Neural crest cell (in vitro differentiated cells): ENCODE measurements at regions not wholly inside any gene's neighbourhood (a gene's known extent, or its start where the extent isn't known, plus 50 kb on each side); places are given as distances from the start of the nearest gene placed in this dataset.
"Not testable (repeated sequence)": the region's sequence is repeated elsewhere in the genome, so short reads cannot be mapped to it uniquely, and the experiment has no call there.

ENCODE experiments used
- DNase-seq: peaks from one replicate; pipeline ENCODE4 v3.0.0; 2021; ENCODE audit warnings: low read depth, mixed read lengths, low spot score
- H3K27ac Mint-ChIP-seq: one replicate; pipeline ENCODE4 v1.8.0; 2021; ENCODE audit warnings: mild to moderate bottlenecking, mixed read lengths; ENCODE audit not compliant: unreplicated experiment
- H3K27me3 Mint-ChIP-seq: 2 replicates; pipeline ENCODE4 v1.8.0; 2021; ENCODE audit warnings: low read depth, mild to moderate bottlenecking, mixed read lengths
- H3K36me3 Mint-ChIP-seq: 2 replicates; pipeline ENCODE4 v1.8.0; 2021; ENCODE audit warnings: low read depth, mild to moderate bottlenecking, mixed read lengths
- H3K4me1 Mint-ChIP-seq: 2 replicates; pipeline ENCODE4 v1.8.0; 2021; ENCODE audit warnings: mixed read lengths
- H3K4me3 Mint-ChIP-seq: one replicate; pipeline ENCODE4 v1.8.0; 2021; ENCODE audit warnings: mild to moderate bottlenecking, mixed read lengths
- H3K9me3 Mint-ChIP-seq: 2 replicates; pipeline ENCODE4 v1.8.0; 2021; ENCODE audit warnings: mixed read lengths

- not testable (repeated sequence) for H3K36me3 Mint-ChIP-seq, H3K4me3 Mint-ChIP-seq, H3K27me3 Mint-ChIP-seq, H3K4me1 Mint-ChIP-seq, DNase-seq, H3K9me3 Mint-ChIP-seq, H3K27ac Mint-ChIP-seq
Measured at GRCh38 chr2:89095060-89095459, 403.6 kb downstream of the RPIA start.

DNA sequence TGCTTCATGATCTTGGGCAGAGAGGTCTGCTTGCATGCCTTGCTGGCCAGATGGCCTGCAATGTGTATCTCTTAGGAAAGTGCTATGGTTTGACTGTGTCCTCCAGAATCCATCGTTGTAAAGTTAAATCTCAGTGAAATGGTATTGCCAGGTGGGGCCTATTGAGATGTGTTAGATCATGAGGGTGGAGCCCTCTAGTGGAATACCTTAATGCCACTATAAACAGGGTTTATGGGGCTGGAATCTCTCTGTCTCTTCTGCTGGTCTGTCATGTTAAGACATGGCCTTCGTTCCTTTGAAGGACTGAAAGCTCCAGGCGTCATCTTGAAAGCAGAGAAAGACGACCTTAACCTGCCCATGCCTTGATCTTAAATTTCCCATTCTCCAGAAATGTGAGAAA, 411.1 kb downstream of the RPIA start:
- not testable (repeated sequence) for H3K4me3 Mint-ChIP-seq, DNase-seq, H3K9me3 Mint-ChIP-seq, H3K4me1 Mint-ChIP-seq, H3K27ac Mint-ChIP-seq, H3K36me3 Mint-ChIP-seq, H3K27me3 Mint-ChIP-seq

DNA sequence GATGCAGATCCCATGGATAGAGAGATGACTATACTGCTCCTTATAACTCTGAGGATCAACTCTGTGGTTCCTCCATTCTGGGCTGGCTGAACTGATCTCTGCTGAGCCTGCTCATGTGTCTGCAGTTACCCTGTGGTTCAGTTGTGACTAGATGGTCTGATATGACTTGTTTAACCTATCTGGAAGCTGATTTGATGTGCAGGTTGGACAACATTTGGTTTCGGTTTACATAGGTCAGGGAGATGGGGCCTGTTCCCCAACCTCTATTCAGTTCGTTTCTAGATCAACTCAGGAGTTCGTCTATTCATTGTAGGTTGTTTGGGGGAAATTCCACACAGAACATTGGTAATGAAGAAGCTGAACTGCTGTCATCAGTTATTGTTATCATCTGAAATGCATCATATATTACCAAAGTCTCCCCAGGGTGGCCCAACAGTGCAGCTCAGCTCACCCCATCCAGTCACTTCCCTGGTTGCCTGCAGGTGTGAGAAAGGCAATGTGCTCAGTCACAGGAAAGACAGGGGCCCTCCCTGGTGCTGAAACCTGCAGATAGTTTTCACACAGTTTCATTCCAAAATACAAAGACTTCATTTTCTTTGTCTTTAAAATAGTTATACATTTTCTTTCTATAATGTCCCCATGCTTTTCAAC, 415.0 kb downstream of the RPIA start:
- H3K27me3 Mint-ChIP-seq, H3K4me3 Mint-ChIP-seq, H3K36me3 Mint-ChIP-seq, H3K9me3 Mint-ChIP-seq, H3K4me1 Mint-ChIP-seq, H3K27ac Mint-ChIP-seq, DNase-seq: not testable (repeated sequence)

GRCh38 chr2:89112434-89112833, 421.0 kb downstream of the RPIA start:
- not testable (repeated sequence) for H3K27me3 Mint-ChIP-seq

DNA sequence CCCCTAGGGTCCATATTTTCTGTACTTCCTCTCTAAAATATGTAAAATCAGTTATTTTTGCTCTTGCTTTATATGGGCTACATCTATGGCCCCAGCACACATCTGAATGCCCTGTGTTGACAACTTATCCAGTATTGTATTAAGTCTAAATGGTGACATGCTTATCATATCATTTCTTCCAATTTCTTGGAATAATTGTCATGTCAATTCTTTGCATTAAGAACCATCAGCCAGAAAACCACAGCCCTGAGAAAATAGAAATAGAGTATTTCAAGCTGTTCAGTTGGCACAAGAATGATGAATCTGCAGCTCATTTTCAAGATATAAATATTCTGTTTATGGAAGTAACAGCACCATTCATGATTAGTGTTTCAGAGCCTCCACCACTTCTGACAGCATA, 421.8 kb downstream of the RPIA start:
- H3K27ac Mint-ChIP-seq, DNase-seq, H3K9me3 Mint-ChIP-seq, H3K27me3 Mint-ChIP-seq, H3K36me3 Mint-ChIP-seq, H3K4me3 Mint-ChIP-seq, H3K4me1 Mint-ChIP-seq: not testable (repeated sequence)

More at GRCh38 chr2:89112434-89112833, 421.0 kb downstream of the RPIA start:
- H3K4me3 Mint-ChIP-seq, H3K9me3 Mint-ChIP-seq, H3K4me1 Mint-ChIP-seq, H3K36me3 Mint-ChIP-seq, DNase-seq, H3K27ac Mint-ChIP-seq: not testable (repeated sequence)

GRCh38 chr2:89129440-89129839, 438.0 kb downstream of the RPIA start:
- H3K4me1 Mint-ChIP-seq, H3K36me3 Mint-ChIP-seq, H3K9me3 Mint-ChIP-seq, H3K4me3 Mint-ChIP-seq, H3K27me3 Mint-ChIP-seq, H3K27ac Mint-ChIP-seq, DNase-seq: not testable (repeated sequence)

DNA sequence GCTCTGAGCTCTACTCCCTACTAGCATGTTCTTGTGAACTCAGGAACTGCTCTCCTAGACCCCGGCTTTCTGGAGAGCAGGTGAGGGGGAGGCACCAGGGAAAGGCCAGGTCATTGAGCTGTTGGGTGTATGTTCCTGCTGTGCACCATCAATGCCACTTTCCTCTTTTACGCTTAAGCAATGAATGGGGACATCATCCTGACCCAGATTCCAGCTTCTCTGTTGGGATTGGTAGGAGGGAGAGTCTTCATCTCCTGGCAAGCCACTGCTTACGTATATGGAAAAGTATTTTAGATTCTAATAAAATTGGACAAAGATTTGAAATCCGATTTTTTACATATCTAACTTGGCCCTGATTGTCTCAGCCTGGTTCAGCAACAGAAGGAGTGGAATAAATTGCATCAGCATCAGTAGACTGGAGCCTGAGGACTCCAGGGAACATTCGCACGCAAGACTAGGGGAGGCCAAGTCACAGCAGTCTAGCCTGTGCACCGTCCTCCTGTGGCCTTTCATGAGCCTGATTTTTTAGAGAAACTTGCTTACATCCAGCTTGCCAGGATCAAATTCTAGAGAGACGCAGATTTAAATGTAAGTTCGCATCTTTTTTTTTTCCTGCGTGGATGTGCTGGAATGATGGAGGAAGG, 439.3 kb downstream of the RPIA start:
- H3K4me3 Mint-ChIP-seq, H3K27me3 Mint-ChIP-seq, H3K9me3 Mint-ChIP-seq, H3K27ac Mint-ChIP-seq, DNase-seq, H3K4me1 Mint-ChIP-seq, H3K36me3 Mint-ChIP-seq: not testable (repeated sequence)

DNA sequence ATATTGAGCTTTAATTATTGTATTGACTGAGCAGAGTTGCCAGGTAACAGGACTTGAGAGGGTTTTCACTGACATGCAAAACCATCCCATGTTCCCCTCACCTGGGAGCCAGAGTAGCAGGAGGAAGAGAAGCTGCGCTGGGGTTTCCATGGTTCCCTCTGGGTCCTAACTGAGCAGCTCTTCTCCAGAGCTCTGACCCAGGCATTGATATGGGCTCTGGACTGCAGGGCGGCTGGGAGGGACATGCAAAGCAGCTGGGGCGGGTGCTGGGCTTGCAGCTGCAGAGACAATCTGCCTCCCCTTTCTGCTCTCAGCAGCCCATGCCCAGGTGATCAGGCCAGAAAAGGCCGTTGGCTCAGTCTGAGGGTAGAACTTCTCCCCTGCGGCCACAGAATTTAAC, 451.5 kb downstream of the RPIA start:
- not testable (repeated sequence) for DNase-seq, H3K27ac Mint-ChIP-seq, H3K4me1 Mint-ChIP-seq, H3K27me3 Mint-ChIP-seq, H3K9me3 Mint-ChIP-seq, H3K4me3 Mint-ChIP-seq, H3K36me3 Mint-ChIP-seq

DNA sequence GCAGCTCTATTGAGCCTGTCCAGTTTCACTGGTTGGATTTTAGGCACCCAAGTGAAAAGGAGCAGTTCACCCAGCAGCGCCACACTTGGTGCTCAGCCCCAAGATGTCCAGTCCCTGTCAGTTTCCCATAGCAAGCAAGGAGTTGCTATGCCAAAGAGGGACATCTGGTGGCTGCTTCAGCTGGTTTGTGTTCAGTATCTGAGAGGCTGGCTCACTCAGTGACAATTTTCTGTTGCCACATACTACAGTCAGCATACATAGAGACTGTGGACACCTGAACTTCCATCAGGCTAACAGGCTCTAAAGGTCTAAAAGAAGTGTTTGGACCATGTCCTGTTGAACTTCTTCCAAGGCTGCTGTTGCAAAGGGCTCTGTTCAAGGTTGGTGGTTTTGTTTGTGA, 453.9 kb downstream of the RPIA start:
- DNase-seq, H3K4me1 Mint-ChIP-seq, H3K36me3 Mint-ChIP-seq, H3K4me3 Mint-ChIP-seq, H3K9me3 Mint-ChIP-seq, H3K27me3 Mint-ChIP-seq, H3K27ac Mint-ChIP-seq: not testable (repeated sequence)

DNA sequence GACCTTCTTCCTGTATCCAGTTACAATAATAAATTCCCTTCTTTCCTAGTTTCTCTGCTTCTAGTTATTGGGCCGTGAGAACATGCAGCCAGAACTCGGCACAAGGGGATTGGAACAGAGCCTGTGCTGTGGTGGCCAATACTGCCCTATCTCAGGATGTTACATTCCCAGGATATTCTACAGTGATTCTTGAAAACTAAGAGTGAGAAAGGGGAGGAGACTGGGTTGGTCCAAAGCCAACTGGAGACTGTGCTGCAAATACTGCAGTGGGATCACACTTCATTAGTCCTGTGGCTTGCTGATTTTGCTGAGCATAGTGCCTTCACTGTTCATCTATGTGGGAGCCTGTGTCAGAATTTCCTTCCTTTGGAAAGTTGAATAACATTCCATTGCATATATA, 456.8 kb downstream of the RPIA start:
- not testable (repeated sequence) for H3K27ac Mint-ChIP-seq, H3K9me3 Mint-ChIP-seq, H3K4me3 Mint-ChIP-seq, H3K27me3 Mint-ChIP-seq, H3K4me1 Mint-ChIP-seq, DNase-seq, H3K36me3 Mint-ChIP-seq

GRCh38 chr2:89151699-89152098, 460.2 kb downstream of the RPIA start:
- H3K4me3 Mint-ChIP-seq, H3K36me3 Mint-ChIP-seq, DNase-seq, H3K27ac Mint-ChIP-seq, H3K4me1 Mint-ChIP-seq, H3K27me3 Mint-ChIP-seq, H3K9me3 Mint-ChIP-seq: not testable (repeated sequence)

DNA sequence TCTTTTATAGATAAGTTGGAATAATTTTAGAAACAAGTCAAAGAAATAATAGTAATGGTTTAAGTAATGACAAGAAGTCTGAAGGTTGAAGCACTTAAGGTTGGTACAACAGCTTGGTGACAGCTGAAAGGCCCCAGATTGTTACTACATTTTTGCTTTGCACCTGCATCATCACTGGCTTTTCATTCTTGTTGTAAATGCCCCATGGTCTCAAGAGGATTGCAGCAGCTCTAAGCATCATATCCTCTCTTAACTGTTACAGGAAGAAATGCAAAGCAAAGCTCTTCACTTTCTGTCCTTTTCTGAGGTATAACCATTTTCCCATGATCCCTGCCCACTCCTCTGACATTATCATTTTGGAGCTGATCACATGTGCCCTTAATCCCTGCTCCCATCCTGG, 461.0 kb downstream of the RPIA start:
- DNase-seq, H3K9me3 Mint-ChIP-seq, H3K4me1 Mint-ChIP-seq, H3K4me3 Mint-ChIP-seq, H3K27ac Mint-ChIP-seq, H3K27me3 Mint-ChIP-seq, H3K36me3 Mint-ChIP-seq: not testable (repeated sequence)

DNA sequence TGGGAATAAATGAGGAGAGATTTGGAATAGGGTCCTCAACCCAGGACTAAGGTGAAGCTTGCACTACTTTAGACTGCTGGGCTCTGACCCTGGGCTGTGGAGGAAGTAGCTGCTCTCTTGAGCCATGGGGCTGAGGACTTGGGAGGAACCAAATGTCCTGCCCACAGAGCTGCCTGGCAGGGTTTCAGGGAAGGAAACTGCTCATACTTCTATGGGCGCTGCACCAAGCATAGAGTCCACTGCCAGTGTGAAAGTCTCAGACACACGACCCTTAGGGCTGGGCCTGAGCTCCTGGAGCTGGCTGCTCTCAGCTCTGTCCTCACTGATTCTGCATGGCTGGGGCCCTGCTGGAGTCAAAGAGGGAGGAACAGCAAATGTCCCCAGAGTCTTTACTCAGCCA, 461.7 kb downstream of the RPIA start:
- H3K27ac Mint-ChIP-seq, H3K4me1 Mint-ChIP-seq, H3K9me3 Mint-ChIP-seq, H3K4me3 Mint-ChIP-seq, H3K36me3 Mint-ChIP-seq, DNase-seq, H3K27me3 Mint-ChIP-seq: not testable (repeated sequence)
